ENCODE measurements at regions not wholly inside any gene's neighbourhood (a gene's known extent, or its start where the extent isn't known, plus 50 kb on each side); places are given as distances from the start of the nearest gene placed in this dataset.

DNA sequence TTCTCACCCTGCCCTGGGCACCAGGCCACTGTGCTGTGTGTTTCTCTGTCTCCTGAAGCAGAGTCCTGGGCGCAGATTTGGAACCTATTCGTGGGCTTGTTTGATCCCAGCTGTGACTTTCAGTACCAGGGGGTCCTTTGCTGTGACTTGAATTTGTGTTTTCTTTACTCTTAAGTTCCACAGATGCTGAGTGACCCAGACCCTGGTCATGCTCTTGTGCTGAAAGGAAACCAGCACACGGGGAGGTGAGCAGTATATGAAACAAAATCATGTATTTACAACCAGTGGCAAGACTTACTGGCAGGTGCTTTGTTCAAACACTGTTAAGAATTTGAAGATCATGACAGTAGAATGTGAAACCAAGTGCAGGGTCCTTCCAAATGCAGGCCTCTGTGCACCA lies 89.2 kb upstream of the PRSS58 start:
- H3K4me2 ChIP-seq (ENCODE audit: control insufficient read depth, extremely low read depth, insufficient read depth, low read depth, low read length) = no peak overlapping the region
- no peaks in the 10 kb centered on the region for H4K20me1 ChIP-seq (ENCODE audit: control insufficient read depth, extremely low read depth, insufficient read depth, low read length)
- no peaks in the 10 kb centered on the region for H3K27me3 ChIP-seq (ENCODE audit: control insufficient read depth, extremely low read depth, insufficient read depth, low read length)
- TF ChIP-seq CTCF (optimal IDR thresholded peaks at IDR 0.05 in 1 of 3, IDR thresholded peaks at IDR 0.05 in 1 of 3, conservative IDR thresholded peaks at IDR 0.05 in 1 of 3; ENCODE audit: extremely low read depth in 1 of 3, insufficient read depth in 2 of 3, low read length in 3 of 3) (no peak), EZH2 (IDR thresholded peaks at IDR 0.05; ENCODE audit: low read length) (no peak)
- no peak overlapping the region for H3K27ac ChIP-seq (ENCODE audit: control insufficient read depth, insufficient read depth, low read length)
- H3K9me1 ChIP-seq (ENCODE audit: control insufficient read depth, extremely low read depth, insufficient read depth, low read length) = no peaks in the 10 kb centered on the region
- no peaks in the 10 kb centered on the region for H3K9me3 ChIP-seq (ENCODE audit: control insufficient read depth, low read depth, low read length)
- DNase-seq (ENCODE audit: low read depth, low spot score) (no peak), FAIRE-seq (no peak)
- H3K4me1 ChIP-seq (ENCODE audit: control insufficient read depth, extremely low read depth, insufficient read depth, low read length) = peaks cover 12% of the 10 kb centered on the region
- no peak overlapping the region for H2AFZ ChIP-seq (ENCODE audit: control insufficient read depth, low read length)
- H3K36me3 ChIP-seq (ENCODE audit: control insufficient read depth in 2 of 2, extremely low read depth in 1 of 2, insufficient read depth in 2 of 2, low read length in 2 of 2) = no peaks in the 10 kb centered on the region
- dilution Hi-C loops (cut with MboI; ENCODE audit: extremely low pct_ligation_motif_present, low sequenced_read_pairs) = no loop called here
- no peak overlapping the region for H3K9ac ChIP-seq (ENCODE audit: control insufficient read depth, extremely low read depth, insufficient read depth, low read length)
- no peaks in the 10 kb centered on the region for H3K79me2 ChIP-seq (ENCODE audit: control insufficient read depth, insufficient read depth, low read length)
- H3K4me3 ChIP-seq (ENCODE audit: control insufficient read depth in 2 of 3, extremely low read depth in 1 of 3, insufficient read depth in 2 of 3, low read depth in 1 of 3, low read length in 3 of 3) = no peak overlapping the region

GRCh38 chr7:142345811-142346210 lies 88.0 kb upstream of the PRSS58 start:
- dilution Hi-C loops (cut with MboI; ENCODE audit: extremely low pct_ligation_motif_present, low sequenced_read_pairs) = no loop called here
- no peak for FAIRE-seq

More at GRCh38 chr7:142345811-142346210, 88.0 kb upstream of the PRSS58 start:
- Histone ChIP-seq H3K4me3 (ENCODE audit: control insufficient read depth in 2 of 3, extremely low read depth in 1 of 3, insufficient read depth in 2 of 3, low read depth in 1 of 3, low read length in 3 of 3) (no peak overlapping the region), H3K79me2 (ENCODE audit: control insufficient read depth, insufficient read depth, low read length) (no peaks in the 10 kb centered on the region), H3K9me3 (ENCODE audit: control insufficient read depth, low read depth, low read length) (no peaks in the 10 kb centered on the region), H2AFZ (ENCODE audit: control insufficient read depth, low read length) (no peak overlapping the region), H3K9ac (ENCODE audit: control insufficient read depth, extremely low read depth, insufficient read depth, low read length) (no peak overlapping the region), H3K4me2 (ENCODE audit: control insufficient read depth, extremely low read depth, insufficient read depth, low read depth, low read length) (no peak overlapping the region), H3K27ac (ENCODE audit: control insufficient read depth, insufficient read depth, low read length) (no peak overlapping the region), H3K36me3 (ENCODE audit: control insufficient read depth in 2 of 2, extremely low read depth in 1 of 2, insufficient read depth in 2 of 2, low read length in 2 of 2) (no peaks in the 10 kb centered on the region), H3K27me3 (ENCODE audit: control insufficient read depth, extremely low read depth, insufficient read depth, low read length) (no peaks in the 10 kb centered on the region), H3K4me1 (ENCODE audit: control insufficient read depth, extremely low read depth, insufficient read depth, low read length) (peaks cover 12% of the 10 kb centered on the region), H4K20me1 (ENCODE audit: control insufficient read depth, extremely low read depth, insufficient read depth, low read length) (no peaks in the 10 kb centered on the region), H3K9me1 (ENCODE audit: control insufficient read depth, extremely low read depth, insufficient read depth, low read length) (no peaks in the 10 kb centered on the region)
- TF ChIP-seq EZH2 (IDR thresholded peaks at IDR 0.05; ENCODE audit: low read length) = no peak
- no peak for TF ChIP-seq CTCF (optimal IDR thresholded peaks at IDR 0.05 in 1 of 3, IDR thresholded peaks at IDR 0.05 in 1 of 3, conservative IDR thresholded peaks at IDR 0.05 in 1 of 3; ENCODE audit: extremely low read depth in 1 of 3, insufficient read depth in 2 of 3, low read length in 3 of 3)
- DNase-seq (ENCODE audit: low read depth, low spot score) = no peak
